HCT116 (cell line): ENCODE measurements at regions not wholly inside any gene's neighbourhood (a gene's known extent, or its start where the extent isn't known, plus 50 kb on each side); places are given as distances from the start of the nearest gene placed in this dataset.

Experiments used
- CEBPB ChIP-seq: IDR thresholded peaks from 2 replicates; pipeline ENCODE4 v1.6.1; 2012; ENCODE audit warnings: low read depth
- CTCF ChIP-seq, 3 experiments: fragments of 200-600 bp in 1 of 3; sonication (generic) in 1 of 3; IDR thresholded peaks in 2 of 3; conservative IDR thresholded peaks in 1 of 3; 2 replicates each; pipeline ENCODE4 v1.5.1; 2012 to 2017; ENCODE audit warnings: low read depth in 2 of 3, low read length in 2 of 3, antibody characterized with exemption in 1 of 3, borderline replicate concordance in 1 of 3, control low read depth in 1 of 3, mild to moderate bottlenecking in 1 of 3, mixed read lengths in 1 of 3, mixed run types in 1 of 3, moderate library complexity in 1 of 3; ENCODE audit not compliant: insufficient read depth in 1 of 3
- EGR1 ChIP-seq: IDR thresholded peaks from 2 replicates; pipeline ENCODE4 v1.6.1; 2012; ENCODE audit warnings: low read depth
- EZH2 ChIP-seq: fragments of 200-600 bp; sonication (generic); IDR thresholded peaks from 2 replicates; pipeline ENCODE4 v1.6.1; 2017; ENCODE audit warnings: antibody characterized with exemption, mixed run types
- POLR2AphosphoS5 ChIP-seq: IDR thresholded peaks from 2 replicates; pipeline ENCODE4 v1.6.1; 2011; ENCODE audit warnings: mild to moderate bottlenecking, low read depth, low read length, moderate library complexity
- YY1 ChIP-seq: IDR thresholded peaks from 2 replicates; pipeline ENCODE4 v1.6.1; 2011; ENCODE audit warnings: low read length, low read depth, moderate library complexity, mild to moderate bottlenecking; ENCODE audit not compliant: insufficient replicate concordance; ENCODE audit errors: extremely low read depth

DNA sequence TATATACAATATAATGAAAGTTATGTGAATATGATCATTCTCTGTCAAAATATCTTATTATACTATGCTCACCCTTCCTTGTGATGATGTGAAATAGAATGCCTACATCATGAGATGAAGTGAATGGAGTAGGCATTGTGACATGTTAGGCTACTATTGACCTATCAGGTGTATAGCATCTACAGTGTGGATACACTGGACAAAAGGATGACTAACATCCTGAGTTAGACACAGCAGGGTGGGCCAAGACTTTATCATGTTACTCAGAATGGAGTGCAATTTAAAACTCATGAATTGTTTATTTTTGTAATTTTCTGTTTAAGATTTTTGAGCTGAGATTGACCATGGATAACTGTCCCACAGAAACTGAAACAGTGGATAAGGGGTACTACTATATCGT is 53.4 kb upstream of the NAV3 start:
- TF ChIP-seq CTCF (IDR thresholded peaks at IDR 0.05 in 2 of 3, conservative IDR thresholded peaks at IDR 0.05 in 1 of 3; ENCODE audit: borderline replicate concordance in 1 of 3, insufficient read depth in 1 of 3, low read depth in 2 of 3, low read length in 2 of 3) (no peak), POLR2AphosphoS5 (no peak), CEBPB (no peak), YY1 (no peak), EGR1 (no peak), EZH2 (no peak)
